WTC11 (cell line): ENCODE measurements at regions not wholly inside any gene's neighbourhood (a gene's known extent, or its start where the extent isn't known, plus 50 kb on each side); places are given as distances from the start of the nearest gene placed in this dataset.

Experiments used
- ATAC-seq: fragments of 200-7000 bp; cut with Tn5 transposase; 2 replicates; pipeline ENCODE4 v1.10.0; 2021; ENCODE audit warnings: mild to moderate bottlenecking, moderate library complexity
- CTCF ChIA-PET: fragments of 300-600 bp; sonication (Branson Sonifier 250); formaldehyde crosslinking; loops from one replicate; lab custom pipeline; 2021; ENCODE audit warnings: antibody characterized with exemption; lab: Charles Lee
- POLR2A ChIA-PET: fragments of 350-600 bp; sonication (Branson Sonifier 250); formaldehyde crosslinking; loops from one replicate; lab custom pipeline; 2021; ENCODE audit warnings: antibody characterized with exemption; lab: Charles Lee
- DNase-seq: peaks from one replicate; pipeline ENCODE4 v3.0.0; 2021; ENCODE audit warnings: low spot score
- H3K27ac Mint-ChIP-seq: 2 replicates; pipeline ENCODE4 v1.8.0; 2021; ENCODE audit warnings: mixed read lengths
- H3K27me3 Mint-ChIP-seq: 2 replicates; pipeline ENCODE4 v1.8.0; 2021; ENCODE audit warnings: low read depth, mild to moderate bottlenecking, moderate library complexity, mixed read lengths
- H3K36me3 Mint-ChIP-seq: 2 replicates; pipeline ENCODE4 v1.8.0; 2021; ENCODE audit warnings: mixed read lengths
- H3K4me1 Mint-ChIP-seq: 2 replicates; pipeline ENCODE4 v1.8.0; 2022; ENCODE audit warnings: mixed read lengths
- H3K4me3 Mint-ChIP-seq: 2 replicates; pipeline ENCODE4 v1.8.0; 2021; ENCODE audit warnings: mild to moderate bottlenecking, moderate library complexity, mixed read lengths
- H3K9me3 Mint-ChIP-seq: 2 replicates; pipeline ENCODE4 v1.8.0; 2021; ENCODE audit warnings: mixed read lengths
- ATF1 ChIP-seq: sonication (generic); formaldehyde crosslinking; IDR thresholded peaks from 2 replicates; pipeline ENCODE4 v1.8.1; 2023; ENCODE audit warnings: mild to moderate bottlenecking, moderate library complexity, missing genetic modification reagents
- ELF4 ChIP-seq: sonication (generic); formaldehyde crosslinking; IDR thresholded peaks from 2 replicates; pipeline ENCODE4 v1.8.1; 2022; ENCODE audit warnings: low read depth, mild to moderate bottlenecking, moderate library complexity, missing genetic modification reagents
- ETV6 ChIP-seq: sonication (generic); formaldehyde crosslinking; IDR thresholded peaks from 2 replicates; pipeline ENCODE4 v1.8.1; 2022; ENCODE audit warnings: mild to moderate bottlenecking, missing genetic modification reagents
- GRHL2 ChIP-seq: fragments of 250-450 bp; sonication (Bioruptor Pico); IDR thresholded peaks from 2 replicates; pipeline ENCODE4 v1.8.0; 2022; ENCODE audit warnings: mild to moderate bottlenecking, moderate library complexity; ENCODE audit not compliant: insufficient replicate concordance, severe bottlenecking
- IRF2 ChIP-seq: sonication (generic); formaldehyde crosslinking; IDR thresholded peaks from 2 replicates; pipeline ENCODE4 v1.8.0; 2022; ENCODE audit warnings: low read depth, missing genetic modification reagents, borderline replicate concordance
- MYBL2 ChIP-seq: sonication (generic); formaldehyde crosslinking; IDR thresholded peaks from 2 replicates; pipeline ENCODE4 v1.8.1; 2023; ENCODE audit warnings: mild to moderate bottlenecking, moderate library complexity, missing genetic modification reagents
- OVOL2 ChIP-seq: fragments of 250-450 bp; sonication (Bioruptor Pico); IDR thresholded peaks from 2 replicates; pipeline ENCODE4 v1.9.0; 2021; ENCODE audit warnings: mild to moderate bottlenecking, borderline replicate concordance
- RELA ChIP-seq: sonication (generic); formaldehyde crosslinking; IDR thresholded peaks from 2 replicates; pipeline ENCODE4 v1.8.1; 2022; ENCODE audit warnings: missing genetic modification reagents, mild to moderate bottlenecking, borderline replicate concordance
- SMAD4 ChIP-seq: sonication (generic); formaldehyde crosslinking; IDR thresholded peaks from 2 replicates; pipeline ENCODE4 v1.8.0; 2022; ENCODE audit warnings: mild to moderate bottlenecking, missing genetic modification reagents
- ZBTB21 ChIP-seq: sonication (generic); formaldehyde crosslinking; IDR thresholded peaks from 2 replicates; pipeline ENCODE4 v1.8.1; 2023; ENCODE audit warnings: mild to moderate bottlenecking, missing genetic modification reagents, borderline replicate concordance
- ZNF423 ChIP-seq: fragments of 250-450 bp; sonication (Bioruptor Pico); IDR thresholded peaks from 2 replicates; pipeline ENCODE4 v2.1.2; 2022; ENCODE audit warnings: mild to moderate bottlenecking, moderate library complexity
- TF ChIP-seq, protein P1 (sequence below): sonication (generic); formaldehyde crosslinking; IDR thresholded peaks from 2 replicates; pipeline ENCODE4 v1.8.1; 2023; ENCODE audit warnings: mild to moderate bottlenecking, missing genetic modification reagents, moderate library complexity
- TF ChIP-seq, protein P2 (sequence below): fragments of 250-450 bp; sonication (Bioruptor Pico); conservative IDR thresholded peaks from 2 replicates; pipeline ENCODE4 v1.9.0; 2021; ENCODE audit warnings: mild to moderate bottlenecking
- TF ChIP-seq, protein P3 (sequence below): sonication (generic); formaldehyde crosslinking; IDR thresholded peaks from 2 replicates; pipeline ENCODE4 v1.8.1; 2022; ENCODE audit warnings: low read depth, mild to moderate bottlenecking, moderate library complexity, missing genetic modification reagents, borderline replicate concordance
- TF ChIP-seq, protein P4 (sequence below): sonication (generic); formaldehyde crosslinking; IDR thresholded peaks from 2 replicates; pipeline ENCODE4 v1.8.1; 2023; ENCODE audit warnings: mild to moderate bottlenecking, missing genetic modification reagents
- TF ChIP-seq, protein P5 (sequence below): fragments of 200-600 bp; IDR thresholded peaks from 2 replicates; pipeline ENCODE4 v1.8.0; 2022; ENCODE audit warnings: antibody characterized with exemption
- TF ChIP-seq, protein P6 (sequence below): sonication (generic); formaldehyde crosslinking; conservative IDR thresholded peaks from 2 replicates; pipeline ENCODE4 v1.8.1; 2022; ENCODE audit warnings: mild to moderate bottlenecking, missing genetic modification reagents
- TF ChIP-seq, protein P7 (sequence below): sonication (generic); formaldehyde crosslinking; IDR thresholded peaks from 2 replicates; pipeline ENCODE4 v1.8.0; 2022; ENCODE audit warnings: mild to moderate bottlenecking, missing genetic modification reagents
- TF ChIP-seq, protein P8 (sequence below): fragments of 250-450 bp; sonication (Bioruptor Pico); IDR thresholded peaks from 2 replicates; pipeline ENCODE4 v1.9.0; 2021; ENCODE audit warnings: mild to moderate bottlenecking

DNA sequence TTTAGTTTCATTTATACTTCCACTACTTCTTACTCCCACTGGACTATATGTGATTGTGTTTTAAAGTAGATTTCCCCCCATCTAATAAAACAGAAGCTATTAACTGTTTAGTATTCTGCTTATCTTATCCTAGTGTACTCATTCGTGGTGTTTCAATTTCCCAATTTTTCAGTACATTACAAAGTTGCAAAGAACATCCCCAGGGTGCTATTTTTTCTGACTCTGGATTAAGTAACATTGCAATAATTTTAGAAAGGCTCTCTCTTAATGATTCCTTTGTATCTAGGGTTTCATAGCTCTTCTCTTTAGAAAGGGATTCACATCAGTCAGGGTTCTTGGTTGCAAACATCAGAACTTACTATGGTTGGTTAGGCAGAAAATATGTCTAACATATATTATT lies 317.9 kb upstream of the DIPK2B start:
- Mint-ChIP-seq H3K27me3 (no peaks in the 10 kb centered on the region), H3K27ac (no peak overlapping the region), H3K4me3 (no peak overlapping the region), H3K9me3 (no peaks in the 10 kb centered on the region), H3K36me3 (no peaks in the 10 kb centered on the region), H3K4me1 (peaks cover 8% of the 10 kb centered on the region)
- ChIA-PET CTCF (no interaction called here), POLR2A (interaction anchor here (0.7 kb wide), 1 partner anchor 863 kb away, joined by 3 read pairs; no protein-coding TSS in a partner anchor)
- no peak for TF ChIP-seq RELA (CRISPR knock-in tag)
- TF ChIP-seq MYBL2 (CRISPR knock-in tag): no peak
- no peak for TF ChIP-seq ZBTB21
- TF ChIP-seq, protein P1, sequence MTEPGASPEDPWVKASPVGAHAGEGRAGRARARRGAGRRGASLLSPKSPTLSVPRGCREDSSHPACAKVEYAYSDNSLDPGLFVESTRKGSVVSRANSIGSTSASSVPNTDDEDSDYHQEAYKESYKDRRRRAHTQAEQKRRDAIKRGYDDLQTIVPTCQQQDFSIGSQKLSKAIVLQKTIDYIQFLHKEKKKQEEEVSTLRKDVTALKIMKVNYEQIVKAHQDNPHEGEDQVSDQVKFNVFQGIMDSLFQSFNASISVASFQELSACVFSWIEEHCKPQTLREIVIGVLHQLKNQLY: no peak
- ATAC-seq (no peak), DNase-seq (no peak)

DNA sequence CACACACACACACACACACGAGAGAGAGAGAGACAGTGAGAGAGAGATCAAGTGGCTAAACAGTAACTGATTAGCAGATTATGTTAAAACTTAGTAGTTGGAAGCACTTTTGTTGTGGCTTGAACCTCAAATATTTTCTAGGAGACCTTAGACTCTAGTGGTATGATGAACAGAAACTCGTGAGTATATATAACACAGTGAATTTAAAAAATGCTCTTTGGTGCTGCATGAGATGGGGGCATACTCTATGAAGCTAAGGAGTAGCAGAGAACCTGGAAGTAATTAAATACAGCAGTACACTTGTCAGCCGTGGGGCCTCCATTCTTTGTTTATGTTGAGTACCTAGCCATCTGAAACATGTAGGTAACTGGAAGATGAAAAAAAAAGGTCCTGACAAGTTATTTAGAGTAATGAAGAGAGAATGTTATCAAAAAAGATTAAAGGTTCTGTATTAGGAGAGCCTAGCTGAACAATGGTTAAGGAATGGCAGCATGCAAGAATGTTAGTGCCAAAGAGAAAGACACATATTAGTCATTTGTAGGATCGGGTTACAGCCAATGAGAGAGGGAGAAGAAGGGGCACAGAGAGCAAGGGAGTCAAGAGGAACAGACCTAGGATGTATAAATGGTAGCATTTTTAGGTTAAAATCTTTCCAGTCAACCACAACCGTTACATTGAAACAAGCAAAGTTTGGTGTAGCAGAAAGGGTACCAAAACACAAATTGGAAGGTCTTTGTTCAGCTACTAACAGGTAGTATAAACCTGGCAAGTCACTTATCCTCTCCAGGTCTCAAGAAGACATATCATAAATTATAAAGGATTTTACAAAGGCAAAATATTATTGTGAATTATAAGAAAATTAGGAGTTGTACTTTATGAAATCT lies 316.7 kb upstream of the DIPK2B start:
- peak; percentile 60; the same call in 1 of the 2 replicates for ATAC-seq
- POLR2A ChIA-PET: no interaction called here

More for the DNA sequence above, 316.7 kb upstream of the DIPK2B start:
- no peak for DNase-seq
- Mint-ChIP-seq H3K4me1 (peaks cover 12% of the 10 kb centered on the region), H3K4me3 (no peak overlapping the region), H3K27ac (peak overlapping the region; percentile 45; the same call in 1 of the 2 replicates), H3K9me3 (no peaks in the 10 kb centered on the region), H3K36me3 (no peaks in the 10 kb centered on the region), H3K27me3 (no peaks in the 10 kb centered on the region)
- CTCF ChIA-PET: interaction anchor here (0.7 kb wide), 1 partner anchor 115 kb away, joined by 3 read pairs; no protein-coding TSS in a partner anchor
- TF ChIP-seq IRF2 (CRISPR knock-in tag) (no peak), ETV6 (CRISPR knock-in tag) (no peak), ELF4 (CRISPR knock-in tag) (no peak), RELA (CRISPR knock-in tag) (no peak), ZNF423 (CRISPR knock-in tag) (no peak), GRHL2 (CRISPR knock-in tag) (no peak), ATF1 (no peak), OVOL2 (no peak), SMAD4 (CRISPR knock-in tag) (no peak), MYBL2 (CRISPR knock-in tag) (no peak)
- TF ChIP-seq, protein P2, sequence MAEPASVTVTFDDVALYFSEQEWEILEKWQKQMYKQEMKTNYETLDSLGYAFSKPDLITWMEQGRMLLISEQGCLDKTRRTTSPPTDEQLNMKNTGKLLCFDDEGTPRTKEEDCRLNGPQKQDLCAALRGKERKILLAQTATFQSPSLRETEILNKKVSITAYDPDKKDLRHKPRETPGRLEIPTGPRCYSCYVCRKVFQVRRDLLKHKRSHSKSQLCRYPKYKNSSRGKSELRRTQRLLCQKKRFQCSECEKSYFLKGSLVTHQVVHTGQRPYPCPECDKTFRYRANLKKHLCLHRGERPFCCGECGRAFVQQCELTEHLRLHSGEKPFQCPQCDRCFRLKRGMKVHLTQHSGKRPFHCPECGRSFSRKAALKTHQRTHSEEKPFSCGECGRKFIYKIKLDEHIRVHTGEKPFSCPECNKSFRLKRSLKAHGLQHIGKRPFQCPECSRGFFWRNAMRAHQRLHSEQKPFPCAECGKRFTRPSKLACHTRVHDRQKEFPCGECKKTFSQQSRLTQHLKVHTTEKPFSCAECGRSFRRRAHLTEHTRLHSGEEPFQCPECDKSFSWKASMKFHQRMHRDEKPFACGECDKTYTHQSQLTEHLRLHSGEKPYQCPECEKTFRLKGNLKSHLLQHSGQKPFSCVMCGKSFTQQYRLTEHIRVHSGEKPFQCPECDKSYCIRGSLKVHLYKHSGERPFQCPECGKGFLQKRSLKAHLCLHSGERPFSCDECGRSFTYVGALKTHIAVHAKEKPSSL (CRISPR knock-in tag): no peak
- TF ChIP-seq, protein P3, sequence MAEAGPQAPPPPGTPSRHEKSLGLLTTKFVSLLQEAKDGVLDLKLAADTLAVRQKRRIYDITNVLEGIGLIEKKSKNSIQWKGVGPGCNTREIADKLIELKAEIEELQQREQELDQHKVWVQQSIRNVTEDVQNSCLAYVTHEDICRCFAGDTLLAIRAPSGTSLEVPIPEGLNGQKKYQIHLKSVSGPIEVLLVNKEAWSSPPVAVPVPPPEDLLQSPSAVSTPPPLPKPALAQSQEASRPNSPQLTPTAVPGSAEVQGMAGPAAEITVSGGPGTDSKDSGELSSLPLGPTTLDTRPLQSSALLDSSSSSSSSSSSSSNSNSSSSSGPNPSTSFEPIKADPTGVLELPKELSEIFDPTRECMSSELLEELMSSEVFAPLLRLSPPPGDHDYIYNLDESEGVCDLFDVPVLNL: no peak
- TF ChIP-seq, protein P4, sequence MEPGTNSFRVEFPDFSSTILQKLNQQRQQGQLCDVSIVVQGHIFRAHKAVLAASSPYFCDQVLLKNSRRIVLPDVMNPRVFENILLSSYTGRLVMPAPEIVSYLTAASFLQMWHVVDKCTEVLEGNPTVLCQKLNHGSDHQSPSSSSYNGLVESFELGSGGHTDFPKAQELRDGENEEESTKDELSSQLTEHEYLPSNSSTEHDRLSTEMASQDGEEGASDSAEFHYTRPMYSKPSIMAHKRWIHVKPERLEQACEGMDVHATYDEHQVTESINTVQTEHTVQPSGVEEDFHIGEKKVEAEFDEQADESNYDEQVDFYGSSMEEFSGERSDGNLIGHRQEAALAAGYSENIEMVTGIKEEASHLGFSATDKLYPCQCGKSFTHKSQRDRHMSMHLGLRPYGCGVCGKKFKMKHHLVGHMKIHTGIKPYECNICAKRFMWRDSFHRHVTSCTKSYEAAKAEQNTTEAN (CRISPR knock-in tag): no peak
- TF ChIP-seq, protein P5, sequence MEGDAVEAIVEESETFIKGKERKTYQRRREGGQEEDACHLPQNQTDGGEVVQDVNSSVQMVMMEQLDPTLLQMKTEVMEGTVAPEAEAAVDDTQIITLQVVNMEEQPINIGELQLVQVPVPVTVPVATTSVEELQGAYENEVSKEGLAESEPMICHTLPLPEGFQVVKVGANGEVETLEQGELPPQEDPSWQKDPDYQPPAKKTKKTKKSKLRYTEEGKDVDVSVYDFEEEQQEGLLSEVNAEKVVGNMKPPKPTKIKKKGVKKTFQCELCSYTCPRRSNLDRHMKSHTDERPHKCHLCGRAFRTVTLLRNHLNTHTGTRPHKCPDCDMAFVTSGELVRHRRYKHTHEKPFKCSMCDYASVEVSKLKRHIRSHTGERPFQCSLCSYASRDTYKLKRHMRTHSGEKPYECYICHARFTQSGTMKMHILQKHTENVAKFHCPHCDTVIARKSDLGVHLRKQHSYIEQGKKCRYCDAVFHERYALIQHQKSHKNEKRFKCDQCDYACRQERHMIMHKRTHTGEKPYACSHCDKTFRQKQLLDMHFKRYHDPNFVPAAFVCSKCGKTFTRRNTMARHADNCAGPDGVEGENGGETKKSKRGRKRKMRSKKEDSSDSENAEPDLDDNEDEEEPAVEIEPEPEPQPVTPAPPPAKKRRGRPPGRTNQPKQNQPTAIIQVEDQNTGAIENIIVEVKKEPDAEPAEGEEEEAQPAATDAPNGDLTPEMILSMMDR: no peak
- TF ChIP-seq, protein P6, sequence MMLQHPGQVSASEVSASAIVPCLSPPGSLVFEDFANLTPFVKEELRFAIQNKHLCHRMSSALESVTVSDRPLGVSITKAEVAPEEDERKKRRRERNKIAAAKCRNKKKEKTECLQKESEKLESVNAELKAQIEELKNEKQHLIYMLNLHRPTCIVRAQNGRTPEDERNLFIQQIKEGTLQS (CRISPR knock-in tag): no peak
- TF ChIP-seq, protein P7, sequence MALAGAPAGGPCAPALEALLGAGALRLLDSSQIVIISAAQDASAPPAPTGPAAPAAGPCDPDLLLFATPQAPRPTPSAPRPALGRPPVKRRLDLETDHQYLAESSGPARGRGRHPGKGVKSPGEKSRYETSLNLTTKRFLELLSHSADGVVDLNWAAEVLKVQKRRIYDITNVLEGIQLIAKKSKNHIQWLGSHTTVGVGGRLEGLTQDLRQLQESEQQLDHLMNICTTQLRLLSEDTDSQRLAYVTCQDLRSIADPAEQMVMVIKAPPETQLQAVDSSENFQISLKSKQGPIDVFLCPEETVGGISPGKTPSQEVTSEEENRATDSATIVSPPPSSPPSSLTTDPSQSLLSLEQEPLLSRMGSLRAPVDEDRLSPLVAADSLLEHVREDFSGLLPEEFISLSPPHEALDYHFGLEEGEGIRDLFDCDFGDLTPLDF (CRISPR knock-in tag): no peak
- TF ChIP-seq, protein P8, sequence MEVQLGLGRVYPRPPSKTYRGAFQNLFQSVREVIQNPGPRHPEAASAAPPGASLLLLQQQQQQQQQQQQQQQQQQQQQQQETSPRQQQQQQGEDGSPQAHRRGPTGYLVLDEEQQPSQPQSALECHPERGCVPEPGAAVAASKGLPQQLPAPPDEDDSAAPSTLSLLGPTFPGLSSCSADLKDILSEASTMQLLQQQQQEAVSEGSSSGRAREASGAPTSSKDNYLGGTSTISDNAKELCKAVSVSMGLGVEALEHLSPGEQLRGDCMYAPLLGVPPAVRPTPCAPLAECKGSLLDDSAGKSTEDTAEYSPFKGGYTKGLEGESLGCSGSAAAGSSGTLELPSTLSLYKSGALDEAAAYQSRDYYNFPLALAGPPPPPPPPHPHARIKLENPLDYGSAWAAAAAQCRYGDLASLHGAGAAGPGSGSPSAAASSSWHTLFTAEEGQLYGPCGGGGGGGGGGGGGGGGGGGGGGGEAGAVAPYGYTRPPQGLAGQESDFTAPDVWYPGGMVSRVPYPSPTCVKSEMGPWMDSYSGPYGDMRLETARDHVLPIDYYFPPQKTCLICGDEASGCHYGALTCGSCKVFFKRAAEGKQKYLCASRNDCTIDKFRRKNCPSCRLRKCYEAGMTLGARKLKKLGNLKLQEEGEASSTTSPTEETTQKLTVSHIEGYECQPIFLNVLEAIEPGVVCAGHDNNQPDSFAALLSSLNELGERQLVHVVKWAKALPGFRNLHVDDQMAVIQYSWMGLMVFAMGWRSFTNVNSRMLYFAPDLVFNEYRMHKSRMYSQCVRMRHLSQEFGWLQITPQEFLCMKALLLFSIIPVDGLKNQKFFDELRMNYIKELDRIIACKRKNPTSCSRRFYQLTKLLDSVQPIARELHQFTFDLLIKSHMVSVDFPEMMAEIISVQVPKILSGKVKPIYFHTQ: no peak
